Fibroblast of the aortic adventitia (primary cell): ENCODE measurements at regions not wholly inside any gene's neighbourhood (a gene's known extent, or its start where the extent isn't known, plus 50 kb on each side); places are given as distances from the start of the nearest gene placed in this dataset.

Experiments used
- DNase-seq: peaks from one replicate; pipeline ENCODE4 v3.0.0-alpha.2; 2010; ENCODE audit warnings: low read depth
- H3K4me3 ChIP-seq: 2 replicates; pipeline ENCODE4 v1.5.1; 2011; ENCODE audit warnings: low read depth, mild to moderate bottlenecking, control low read depth, low read length, moderate library complexity
- TF ChIP-seq, protein P1 (sequence below): IDR thresholded peaks from 2 replicates; pipeline ENCODE4 v1.5.1; 2011; ENCODE audit warnings: mild to moderate bottlenecking, low read length, control low read depth, inconsistent platforms; ENCODE audit not compliant: insufficient read depth

DNA sequence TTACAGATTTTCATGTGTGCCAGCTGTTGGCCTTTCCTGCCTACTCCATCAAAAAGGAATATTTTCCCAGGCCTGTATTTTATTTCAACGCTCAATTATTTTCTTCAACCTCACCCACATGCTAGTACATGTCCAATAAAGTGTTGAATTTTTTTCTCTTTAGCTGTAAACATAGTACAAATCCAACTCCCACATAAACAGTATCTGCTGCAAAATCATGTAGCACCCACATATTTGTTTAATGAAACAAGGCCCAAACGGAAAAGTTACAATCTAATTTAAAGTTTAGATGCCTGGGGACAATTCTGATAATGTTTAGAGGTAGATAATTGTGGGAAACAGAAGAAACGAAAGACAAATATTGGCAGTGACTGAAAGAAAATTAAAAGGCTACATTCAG is 275.4 kb upstream of the ACVR2A start:
- TF ChIP-seq, protein P1, sequence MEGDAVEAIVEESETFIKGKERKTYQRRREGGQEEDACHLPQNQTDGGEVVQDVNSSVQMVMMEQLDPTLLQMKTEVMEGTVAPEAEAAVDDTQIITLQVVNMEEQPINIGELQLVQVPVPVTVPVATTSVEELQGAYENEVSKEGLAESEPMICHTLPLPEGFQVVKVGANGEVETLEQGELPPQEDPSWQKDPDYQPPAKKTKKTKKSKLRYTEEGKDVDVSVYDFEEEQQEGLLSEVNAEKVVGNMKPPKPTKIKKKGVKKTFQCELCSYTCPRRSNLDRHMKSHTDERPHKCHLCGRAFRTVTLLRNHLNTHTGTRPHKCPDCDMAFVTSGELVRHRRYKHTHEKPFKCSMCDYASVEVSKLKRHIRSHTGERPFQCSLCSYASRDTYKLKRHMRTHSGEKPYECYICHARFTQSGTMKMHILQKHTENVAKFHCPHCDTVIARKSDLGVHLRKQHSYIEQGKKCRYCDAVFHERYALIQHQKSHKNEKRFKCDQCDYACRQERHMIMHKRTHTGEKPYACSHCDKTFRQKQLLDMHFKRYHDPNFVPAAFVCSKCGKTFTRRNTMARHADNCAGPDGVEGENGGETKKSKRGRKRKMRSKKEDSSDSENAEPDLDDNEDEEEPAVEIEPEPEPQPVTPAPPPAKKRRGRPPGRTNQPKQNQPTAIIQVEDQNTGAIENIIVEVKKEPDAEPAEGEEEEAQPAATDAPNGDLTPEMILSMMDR = no peak
- no peak for DNase-seq
- no peak overlapping the region for H3K4me3 ChIP-seq

DNA sequence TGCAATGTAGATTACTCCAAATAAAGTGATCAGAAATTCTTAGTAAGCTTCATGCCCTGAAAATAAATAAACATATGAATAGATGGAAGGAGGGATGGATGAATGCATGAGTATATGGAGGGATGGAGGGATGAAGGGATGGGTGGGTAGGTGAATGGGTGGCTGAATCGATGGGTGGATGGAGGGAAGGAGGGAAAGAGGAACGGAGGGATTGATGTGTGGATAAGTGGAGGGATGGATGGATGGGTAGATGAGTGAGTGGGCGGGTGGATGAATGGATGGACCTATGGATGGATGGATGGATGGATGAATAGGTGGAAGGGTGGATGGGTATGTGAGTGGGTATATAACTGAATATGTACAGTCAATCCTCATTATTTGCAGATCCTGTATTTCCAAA is 276.7 kb upstream of the ACVR2A start:
- TF ChIP-seq, protein P1 = no peak
- no peak overlapping the region for H3K4me3 ChIP-seq

DNA sequence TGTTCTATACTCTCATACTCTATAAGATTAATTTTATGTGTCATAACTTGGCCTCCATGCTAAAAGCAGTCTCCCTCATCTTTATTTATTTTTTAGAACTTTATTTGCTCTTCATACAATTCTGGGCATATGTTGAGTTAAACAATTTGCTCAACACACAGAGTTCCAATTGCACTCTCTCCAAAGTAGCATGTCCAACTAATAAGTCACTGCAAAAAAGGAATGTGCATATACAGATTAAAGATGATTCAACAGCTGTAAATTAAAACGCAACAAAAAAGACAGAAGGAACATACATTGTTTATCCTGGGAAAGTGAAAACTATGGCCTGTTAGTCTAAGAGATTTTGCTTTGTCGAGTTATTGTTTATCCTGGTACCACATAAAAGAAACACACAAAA is 277.7 kb upstream of the ACVR2A start:
- no peak overlapping the region for H3K4me3 ChIP-seq
- peak; percentile 40 for DNase-seq
- TF ChIP-seq, protein P1 = no peak

More for the DNA sequence above, 276.7 kb upstream of the ACVR2A start:
- DNase-seq = no peak

DNA sequence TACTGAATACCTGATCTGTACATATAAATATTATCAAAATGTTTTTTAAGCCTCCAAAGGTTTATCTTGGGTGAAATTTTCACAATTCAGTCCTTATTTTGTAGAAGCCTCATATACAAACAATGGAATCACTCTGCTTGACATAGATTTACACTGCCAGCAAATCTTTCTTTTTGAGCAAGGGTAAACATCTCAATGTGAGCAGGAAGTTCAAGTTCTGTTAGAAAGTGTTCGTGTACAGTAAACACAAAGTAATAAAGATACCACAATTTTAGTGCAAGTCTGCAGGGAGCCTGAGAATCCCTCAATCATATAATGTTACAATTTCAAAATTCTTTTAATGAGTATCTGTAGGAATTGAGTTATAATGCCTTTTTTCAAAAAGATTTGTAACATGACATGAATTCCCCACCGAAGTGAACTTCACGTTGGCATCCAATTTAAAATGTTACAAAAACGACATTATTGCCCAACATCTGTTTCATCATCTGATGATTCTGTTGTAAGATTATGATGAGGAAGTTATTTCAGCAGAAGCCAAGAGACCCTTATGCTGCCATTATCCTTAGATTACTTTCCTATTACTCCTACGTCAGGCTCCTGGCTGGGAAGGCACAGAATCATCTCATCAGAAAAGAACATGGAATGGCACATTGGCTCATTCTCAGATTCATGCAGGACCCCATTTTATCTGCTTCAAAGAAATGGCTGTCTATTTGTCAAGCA is 283.9 kb upstream of the ACVR2A start:
- TF ChIP-seq, protein P1 = no peak
- H3K4me3 ChIP-seq = no peak overlapping the region
- peak; percentile 45 for DNase-seq

DNA sequence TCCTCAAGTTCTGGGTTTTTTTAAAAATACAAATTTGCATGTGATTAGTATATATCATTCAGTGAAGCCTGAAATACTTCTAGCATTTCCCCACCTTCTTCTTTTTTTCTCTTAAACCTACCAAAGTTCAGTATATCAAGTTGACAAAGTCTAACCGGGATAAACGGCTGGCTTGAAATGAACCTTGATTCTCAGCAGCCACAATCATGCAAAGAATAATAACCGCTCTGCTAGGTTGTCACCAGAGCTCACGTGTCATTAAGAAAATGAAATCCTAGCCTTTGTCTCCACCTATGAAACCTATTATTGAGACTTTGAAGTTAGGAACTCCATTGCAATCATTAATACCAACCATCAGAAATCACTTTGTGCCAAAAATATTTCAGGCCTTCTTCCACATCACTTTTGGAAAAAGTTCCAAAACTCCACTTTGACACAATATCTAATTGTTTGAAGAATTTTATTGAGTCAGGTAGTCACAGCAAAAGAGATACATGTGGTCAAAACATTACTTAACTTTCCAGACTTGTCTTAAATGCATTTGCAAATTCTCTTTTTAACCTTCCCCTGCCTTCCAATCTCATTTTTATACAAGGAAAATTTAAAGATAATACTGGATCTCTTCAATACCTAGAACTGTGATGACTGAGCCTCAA is 285.6 kb upstream of the ACVR2A start:
- H3K4me3 ChIP-seq = no peak overlapping the region
- no peak for DNase-seq
- TF ChIP-seq, protein P1 = no peak

DNA sequence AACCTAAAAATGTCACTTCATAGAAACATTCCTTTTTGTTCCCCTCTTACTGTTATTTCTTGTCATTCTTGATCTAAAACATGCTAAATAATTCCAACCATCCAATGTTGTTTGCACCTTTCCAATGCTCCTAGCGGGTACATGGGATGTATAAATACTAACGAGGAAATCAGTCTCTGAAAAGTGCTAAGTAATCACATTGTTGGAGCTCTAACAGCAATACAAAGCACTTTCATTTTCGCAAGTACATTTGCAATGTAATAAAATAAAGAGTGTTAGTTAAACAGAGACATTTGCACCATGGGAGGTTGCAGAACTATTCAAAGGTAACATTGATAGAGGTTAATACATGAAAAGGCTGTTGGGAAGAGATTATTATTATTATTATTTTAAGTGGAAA is 286.2 kb upstream of the ACVR2A start:
- DNase-seq = no peak
- H3K4me3 ChIP-seq = no peak overlapping the region
- TF ChIP-seq, protein P1 = no peak
